ENCODE measurements at regions not wholly inside any gene's neighbourhood (a gene's known extent, or its start where the extent isn't known, plus 50 kb on each side); places are given as distances from the start of the nearest gene placed in this dataset.
"Not testable (repeated sequence)": the region's sequence is repeated elsewhere in the genome, so short reads cannot be mapped to it uniquely, and the experiment has no call there.

DNA sequence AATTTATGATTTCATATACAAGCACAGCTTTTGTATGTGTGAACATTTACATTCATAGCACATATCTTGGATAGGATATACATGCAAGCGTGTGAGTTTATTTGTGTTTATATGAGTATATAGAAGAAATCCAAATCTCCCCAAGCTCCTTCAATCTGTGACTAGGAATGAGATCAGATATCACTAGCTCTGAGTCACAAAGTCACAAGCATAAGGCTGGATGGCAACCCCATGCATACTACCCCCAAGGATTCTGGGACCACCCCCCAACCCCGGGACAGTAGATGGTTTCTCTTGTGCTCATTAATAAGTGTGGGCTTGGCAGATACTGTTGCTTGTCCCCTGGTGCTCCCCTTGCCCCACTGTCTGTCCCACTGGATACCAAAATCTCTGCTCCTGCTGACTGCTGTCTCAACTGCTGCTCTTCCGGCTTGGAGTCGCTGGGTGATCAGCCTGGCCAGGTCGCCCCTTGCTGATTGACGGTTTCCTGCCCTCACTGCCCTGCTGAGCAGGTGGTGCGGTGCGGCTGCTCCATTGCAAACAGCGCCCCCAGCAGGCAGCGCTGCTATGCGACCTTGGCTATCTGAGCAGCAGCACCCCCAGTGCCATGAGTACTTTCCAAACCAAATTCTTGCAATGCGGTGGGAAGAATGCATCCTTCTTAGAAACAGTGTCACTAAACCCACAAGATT, 279.4 kb downstream of the CD83 start:
- no peak for DNase-seq (ENCODE audit: low read depth)

DNA sequence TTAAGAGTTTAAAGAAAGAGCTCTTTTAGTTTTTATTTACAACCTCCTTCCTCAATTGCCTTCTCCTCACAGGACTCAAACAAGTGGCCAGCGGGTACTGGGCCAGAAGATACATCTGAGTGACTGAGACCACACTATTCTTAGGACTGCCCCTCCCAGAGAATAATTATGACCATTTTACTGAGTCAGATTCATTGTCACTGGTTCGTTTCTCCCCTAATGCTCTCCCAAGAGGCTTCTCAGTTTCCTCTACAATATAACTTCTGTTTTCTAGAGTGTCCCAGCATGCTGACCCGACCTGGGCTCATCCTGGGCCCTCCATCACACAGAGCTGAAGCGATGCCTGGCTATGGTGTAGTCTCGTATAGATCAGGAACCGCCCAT, 279.9 kb downstream of the CD83 start:
- DNase-seq (ENCODE audit: low read depth): no peak

DNA sequence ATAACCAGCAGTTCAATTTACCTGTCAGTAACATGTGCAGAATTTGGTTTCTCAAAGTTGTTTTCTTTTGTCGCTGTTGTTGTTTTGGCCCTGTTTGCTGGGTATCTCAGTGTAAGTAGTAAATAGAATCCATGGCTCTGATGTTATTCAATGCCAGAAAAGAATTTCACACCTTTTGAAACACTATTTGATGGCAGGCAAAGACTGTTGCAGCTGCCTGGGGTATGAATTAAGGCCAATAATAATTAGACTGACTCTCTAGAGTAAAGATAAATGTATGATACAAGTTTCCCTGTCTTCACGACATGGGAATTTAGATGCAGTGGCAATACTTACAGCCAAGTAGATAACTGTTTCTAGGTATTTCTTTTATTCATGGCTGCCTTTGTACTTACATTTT, 281.4 kb downstream of the CD83 start:
- no peak for DNase-seq (ENCODE audit: low read depth)

DNA sequence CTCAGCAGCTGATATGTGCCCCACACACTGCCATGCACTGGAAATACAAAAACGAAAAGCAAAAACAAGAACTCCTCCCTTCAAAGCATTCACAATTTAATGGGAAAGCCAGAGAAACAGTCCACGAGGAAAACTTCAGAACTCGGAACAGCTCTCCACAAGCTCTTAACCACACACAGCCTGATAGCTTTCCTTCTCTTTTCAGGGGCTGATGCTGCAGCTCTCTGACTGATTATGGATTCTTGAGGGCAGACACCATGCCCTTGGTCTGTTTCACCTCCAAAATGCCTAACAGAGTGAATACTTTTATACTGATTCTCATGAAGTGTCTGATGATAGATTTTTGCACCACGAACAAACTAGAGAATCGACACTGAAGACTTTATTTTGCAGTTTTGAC, 282.1 kb downstream of the CD83 start:
- DNase-seq (ENCODE audit: low read depth): no peak

DNA sequence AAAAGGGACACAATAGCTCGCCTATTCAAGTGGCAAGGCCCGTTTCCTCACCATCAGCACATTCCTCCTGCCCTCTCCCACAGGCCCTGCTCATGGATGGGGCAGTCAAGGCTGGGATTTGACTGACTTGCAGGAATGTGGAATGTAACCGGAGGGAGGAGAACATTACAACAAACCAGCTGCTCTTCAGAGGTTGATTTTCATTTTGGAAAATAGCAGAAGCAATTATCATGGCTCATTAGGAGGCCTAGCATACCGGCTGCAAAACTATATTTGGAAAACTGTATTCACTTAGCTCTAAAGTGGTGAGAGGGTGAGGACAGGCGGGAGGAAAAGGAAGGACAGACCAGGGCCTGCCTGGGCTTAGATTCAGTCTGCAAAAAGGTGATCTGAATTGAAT, 283.7 kb downstream of the CD83 start:
- DNase-seq (ENCODE audit: low read depth): no peak

DNA sequence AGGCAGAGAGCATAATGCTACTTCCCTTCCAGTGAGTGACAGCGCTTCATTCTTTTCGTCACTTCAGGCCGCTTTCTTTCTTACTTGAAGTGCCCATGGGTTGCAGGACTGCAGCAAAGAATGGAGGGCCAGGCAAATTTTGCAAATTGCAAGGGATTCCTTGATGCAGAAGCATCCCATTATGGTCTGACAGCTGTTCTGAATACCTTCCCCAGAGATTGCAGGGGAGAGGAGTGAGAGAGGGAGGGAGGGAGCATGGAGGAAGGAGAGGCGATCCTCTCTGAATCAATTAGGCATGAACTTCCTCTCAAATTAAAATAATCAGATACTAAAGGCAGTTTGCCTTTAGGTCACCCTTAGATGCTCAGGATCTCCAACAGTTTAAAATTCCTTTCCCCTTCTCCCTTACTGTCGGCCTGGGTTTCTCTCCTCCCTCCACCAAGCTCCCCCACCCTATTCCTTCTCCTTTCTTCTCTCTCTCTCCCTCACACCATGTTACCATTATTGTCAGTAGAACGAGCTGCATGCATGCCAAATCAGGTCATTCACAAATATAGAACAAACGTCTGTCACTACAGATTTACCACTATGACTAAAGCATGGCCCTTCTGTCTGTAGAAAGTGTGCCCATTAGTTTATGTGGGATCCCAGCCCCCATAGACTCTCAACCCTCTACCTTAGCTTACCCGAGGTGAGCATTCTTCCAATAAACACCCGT, 289.2 kb downstream of the CD83 start:
- no peak for DNase-seq (ENCODE audit: low read depth)

DNA sequence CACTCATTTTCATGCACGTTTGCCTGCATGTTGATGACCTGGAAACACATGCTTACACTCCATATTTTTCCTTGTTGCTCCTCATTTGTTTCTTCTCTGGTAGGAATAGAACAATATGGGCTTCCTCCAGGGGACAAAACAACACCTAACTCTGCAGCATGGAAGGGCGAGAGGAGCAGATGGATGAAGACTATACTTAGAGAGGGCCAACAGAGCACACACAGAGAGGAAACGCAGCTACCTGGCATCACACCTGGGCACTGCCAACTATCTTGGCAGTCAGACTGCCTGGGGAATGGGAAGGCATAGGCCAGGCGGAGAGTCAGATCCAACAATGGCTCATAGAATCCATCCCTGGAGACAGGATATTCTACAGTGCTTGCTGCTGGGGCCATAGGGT, 290.9 kb downstream of the CD83 start:
- no peak for DNase-seq (ENCODE audit: low read depth)

DNA sequence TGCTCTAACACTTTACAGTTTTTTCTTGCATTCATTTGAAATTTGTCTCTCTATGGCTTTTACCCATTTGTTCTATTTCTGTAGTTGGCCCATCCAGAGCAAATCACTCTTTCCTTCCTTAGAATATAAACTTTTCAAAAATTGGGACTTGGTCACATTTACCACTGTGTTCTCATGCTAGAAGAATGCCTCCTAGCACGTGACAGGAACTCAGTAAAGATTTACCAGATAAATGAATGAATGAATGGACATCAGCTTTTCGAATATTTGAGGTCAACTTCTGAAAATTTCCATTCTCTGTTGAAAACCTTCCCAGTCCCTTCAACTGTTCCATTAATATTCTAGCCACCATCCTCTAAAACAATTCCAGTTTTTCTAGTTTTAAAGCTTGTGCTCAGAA, 294.5 kb downstream of the CD83 start:
- DNase-seq (ENCODE audit: low read depth): no peak

DNA sequence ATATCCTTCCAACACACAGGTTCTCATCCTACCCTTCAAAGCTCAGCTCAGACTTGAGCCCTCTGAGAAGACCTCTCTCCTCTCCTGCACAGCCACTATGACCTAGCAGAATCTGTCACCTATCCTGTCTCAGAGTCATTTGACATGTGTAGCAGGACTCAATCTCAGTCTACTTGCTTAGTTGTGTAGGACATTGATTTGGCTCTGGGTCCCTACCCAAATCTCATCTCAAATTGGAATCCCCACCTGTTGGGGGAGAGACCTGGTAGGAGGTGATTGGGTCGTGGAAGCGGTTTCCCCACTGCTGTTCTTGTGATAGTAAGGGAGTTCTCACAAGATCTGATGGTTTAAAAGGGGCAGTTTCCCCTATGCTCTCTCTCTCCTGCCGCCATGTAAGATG, 297.9 kb downstream of the CD83 start:
- DNase-seq (ENCODE audit: low read depth): no peak

DNA sequence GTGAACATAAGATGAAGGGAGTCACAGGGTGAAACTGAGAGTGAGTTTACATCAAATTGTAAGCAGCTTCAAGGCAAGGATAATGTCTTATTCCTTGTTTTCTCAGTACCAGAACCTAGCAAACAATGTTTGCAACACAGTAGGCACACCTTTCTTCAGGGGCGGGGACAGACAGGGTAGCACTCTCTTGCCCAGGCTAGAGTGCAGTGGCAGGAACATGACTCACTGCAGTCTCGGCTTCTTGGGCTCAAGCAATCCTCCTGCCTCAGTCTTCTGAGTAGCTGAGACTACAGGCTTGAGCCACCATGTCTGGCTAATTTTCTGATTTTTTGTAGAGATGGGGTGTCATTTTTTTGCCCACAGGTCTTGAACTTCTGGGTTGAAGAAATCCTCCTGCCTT, 299.8 kb downstream of the CD83 start:
- no peak for DNase-seq (ENCODE audit: low read depth)

DNA sequence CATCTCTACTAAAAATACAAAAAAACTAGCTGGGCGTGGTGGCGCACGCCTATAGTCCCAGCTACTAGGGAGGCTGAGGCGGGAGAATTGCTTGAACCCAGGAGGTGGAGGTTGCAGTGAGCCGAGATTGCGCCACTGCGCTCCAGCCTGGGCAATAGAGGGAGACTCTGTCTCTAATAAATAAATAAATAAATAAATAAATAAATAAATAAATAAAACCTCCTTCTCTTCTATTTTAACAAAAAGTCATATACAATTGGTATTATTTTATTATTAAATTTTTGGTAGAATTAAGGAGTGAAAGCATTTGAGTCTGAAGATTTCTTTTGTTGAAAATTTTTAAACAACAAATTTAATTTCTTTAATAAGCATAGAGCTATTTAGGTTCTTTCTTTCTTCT, 301.7 kb downstream of the CD83 start:
- not testable (repeated sequence) for DNase-seq (ENCODE audit: low read depth)

DNA sequence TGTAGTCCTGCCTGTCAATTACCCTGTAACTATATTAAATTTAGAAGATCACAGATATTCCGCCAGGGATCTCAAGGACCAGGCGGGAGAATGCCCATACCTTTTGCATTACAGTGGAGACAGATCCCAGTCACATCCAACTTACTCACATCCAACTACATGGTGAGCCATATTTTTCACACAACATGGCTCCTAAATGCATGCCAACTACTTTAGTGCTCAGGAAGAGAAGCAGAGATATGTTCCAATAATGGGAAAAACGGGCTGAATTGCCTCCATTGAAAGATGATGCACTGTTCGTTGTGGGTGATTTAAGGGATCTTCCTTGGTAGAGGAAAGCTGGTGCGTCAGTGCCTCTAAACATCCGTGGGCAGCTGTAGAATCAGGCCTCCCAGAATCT, 304.5 kb downstream of the CD83 start:
- DNase-seq (ENCODE audit: low read depth): no peak

DNA sequence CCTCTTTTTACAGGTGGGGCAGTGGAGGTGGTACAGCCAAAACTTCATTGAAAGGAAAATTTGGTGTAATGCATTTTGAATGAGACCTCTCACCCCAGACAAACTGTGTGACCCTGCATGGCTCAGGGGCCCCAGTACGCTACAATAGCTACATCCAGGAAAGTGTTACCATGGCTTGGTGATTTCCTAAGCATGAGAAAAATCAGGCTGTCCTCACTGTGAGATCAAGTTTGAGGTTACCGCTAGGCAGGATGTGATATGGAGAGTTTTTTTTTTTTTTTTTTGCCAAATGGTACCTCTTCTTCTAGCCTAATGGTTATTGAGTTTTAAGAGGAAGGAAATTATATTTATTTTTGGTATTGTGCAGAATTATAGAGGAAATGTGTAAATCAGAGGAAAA, 305.3 kb downstream of the CD83 start:
- DNase-seq (ENCODE audit: low read depth): no peak

DNA sequence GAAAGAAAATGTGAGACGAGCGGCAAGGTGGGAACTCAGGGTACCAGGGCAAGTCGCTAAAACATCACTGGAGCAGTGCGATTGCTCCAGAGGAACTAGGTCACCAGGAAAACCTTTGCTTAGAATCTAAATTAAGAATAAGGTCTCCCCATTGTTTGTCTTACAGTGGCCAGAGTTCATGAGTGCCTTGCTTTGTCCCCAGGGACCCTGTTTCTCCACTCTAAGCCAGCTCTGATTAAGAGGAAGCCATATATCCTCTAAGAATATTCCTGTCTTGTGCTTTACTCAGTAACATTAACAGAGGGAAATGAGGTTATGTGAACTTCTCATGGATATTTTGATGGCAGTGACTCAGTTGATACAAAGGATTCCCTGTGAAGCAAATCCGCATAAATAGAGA, 305.8 kb downstream of the CD83 start:
- DNase-seq (ENCODE audit: low read depth): no peak

DNA sequence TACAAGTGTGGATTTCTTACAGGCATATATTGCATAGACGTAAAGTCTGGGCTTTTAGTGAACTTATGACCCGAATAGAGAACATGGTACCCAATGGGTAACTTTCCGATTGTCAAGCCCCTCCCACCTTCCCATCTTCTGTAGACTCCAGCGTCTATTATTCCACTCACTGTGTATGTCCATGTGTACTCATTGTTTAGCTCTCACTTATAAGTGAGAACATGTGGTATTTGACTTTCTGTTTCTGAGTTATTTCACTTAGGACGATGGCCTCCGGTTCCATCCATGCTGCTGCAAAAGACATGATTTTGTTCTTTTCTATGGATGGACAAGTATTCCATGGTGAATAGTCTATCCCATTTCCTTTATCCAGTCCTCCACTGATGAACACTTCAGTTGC, 306.4 kb downstream of the CD83 start:
- DNase-seq (ENCODE audit: low read depth): no peak

DNA sequence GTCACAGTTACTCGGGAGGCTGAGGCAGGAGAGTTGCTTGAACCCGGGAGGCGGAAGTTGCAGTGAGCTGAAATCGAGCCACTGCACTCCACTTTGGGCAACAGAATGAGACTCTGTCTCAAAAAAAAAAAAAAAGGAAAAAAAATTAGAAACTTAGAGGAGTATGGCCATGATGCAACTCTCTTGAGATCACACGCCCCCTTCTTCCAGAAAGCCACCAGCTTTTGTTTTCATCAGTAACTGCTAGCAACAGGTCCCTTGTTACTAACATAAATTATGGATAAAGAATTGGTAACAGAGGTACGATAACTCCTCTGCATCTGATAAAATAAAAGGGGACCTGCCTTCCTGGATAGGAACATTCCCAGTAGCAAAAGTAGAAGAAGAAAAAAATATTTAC, 308.2 kb downstream of the CD83 start:
- no peak for DNase-seq (ENCODE audit: low read depth)

DNA sequence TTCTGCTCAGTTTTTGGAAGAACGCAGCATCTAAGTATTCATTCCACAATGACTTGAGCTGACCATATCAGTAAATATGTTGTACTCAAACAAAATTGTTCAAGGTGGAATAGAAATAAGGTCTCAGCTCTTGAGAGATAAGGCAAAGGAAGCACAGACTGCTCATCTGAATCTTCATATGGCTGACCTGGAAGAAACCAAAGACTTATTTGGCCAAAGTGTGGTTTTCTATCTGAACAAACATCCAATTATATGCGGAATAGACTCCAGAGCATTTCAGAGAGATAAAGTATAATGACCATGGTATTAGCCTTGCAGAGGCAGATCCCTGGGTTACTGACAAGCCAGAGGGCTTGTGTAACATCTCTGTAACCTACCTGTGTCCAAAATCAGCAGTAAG, 308.7 kb downstream of the CD83 start:
- DNase-seq (ENCODE audit: low read depth): no peak

DNA sequence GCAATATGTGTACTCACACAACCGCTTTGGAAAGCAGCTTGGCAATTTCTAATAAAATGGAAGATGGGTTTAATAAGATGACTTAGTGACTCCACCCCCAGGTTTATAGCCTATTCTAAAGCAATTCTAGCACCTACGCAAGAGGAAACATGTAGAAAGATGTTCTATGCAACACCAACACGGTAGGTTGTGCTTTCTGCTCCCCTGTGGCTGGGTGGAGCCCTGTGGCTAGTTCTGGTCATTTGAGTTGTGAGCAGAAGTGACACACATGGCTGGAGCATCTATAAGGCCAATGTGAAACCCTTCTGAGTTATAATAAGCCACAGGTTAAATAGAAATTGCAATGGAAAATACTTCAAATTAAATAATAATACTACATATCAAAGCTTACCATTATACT, 310.7 kb downstream of the CD83 start:
- DNase-seq (ENCODE audit: low read depth): no peak

DNA sequence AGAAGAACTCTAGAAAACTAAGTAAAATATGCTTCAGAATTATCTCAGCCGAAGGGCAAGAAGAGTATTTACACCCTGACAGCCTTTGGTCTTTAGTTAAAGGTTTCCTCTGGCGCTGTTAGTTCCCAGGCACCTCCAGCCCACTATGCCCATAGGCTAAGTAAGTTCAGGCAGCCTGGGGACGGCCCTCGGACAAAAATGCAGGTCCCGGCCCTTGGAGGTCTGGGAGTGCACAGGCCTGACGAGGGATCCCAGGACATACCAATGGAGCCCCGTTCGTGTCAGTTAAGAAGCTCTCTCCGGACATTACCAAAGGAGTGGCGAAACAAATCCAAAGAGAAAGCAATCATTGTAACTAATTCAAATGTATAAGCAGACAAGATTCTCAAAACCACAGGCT, 311.8 kb downstream of the CD83 start:
- DNase-seq (ENCODE audit: low read depth): no peak

DNA sequence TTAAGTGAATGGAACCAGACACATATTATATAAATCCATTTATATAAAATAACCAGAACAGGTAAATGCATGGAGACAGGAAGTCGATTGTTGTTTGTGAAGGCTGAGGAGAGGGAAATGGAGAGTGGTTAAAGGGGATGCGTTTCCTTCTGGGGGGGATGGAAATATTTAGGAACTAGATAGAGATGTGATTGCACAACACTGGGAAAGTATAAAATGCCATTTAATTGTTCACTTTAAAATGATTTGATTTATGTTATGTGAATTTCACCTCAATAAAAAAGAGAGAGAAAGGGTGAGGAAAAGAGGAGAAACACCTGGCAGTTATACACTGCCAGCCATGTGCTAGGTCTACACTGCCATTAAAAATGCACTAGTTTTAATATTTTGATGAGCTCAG, 312.6 kb downstream of the CD83 start:
- no peak for DNase-seq (ENCODE audit: low read depth)

DNA sequence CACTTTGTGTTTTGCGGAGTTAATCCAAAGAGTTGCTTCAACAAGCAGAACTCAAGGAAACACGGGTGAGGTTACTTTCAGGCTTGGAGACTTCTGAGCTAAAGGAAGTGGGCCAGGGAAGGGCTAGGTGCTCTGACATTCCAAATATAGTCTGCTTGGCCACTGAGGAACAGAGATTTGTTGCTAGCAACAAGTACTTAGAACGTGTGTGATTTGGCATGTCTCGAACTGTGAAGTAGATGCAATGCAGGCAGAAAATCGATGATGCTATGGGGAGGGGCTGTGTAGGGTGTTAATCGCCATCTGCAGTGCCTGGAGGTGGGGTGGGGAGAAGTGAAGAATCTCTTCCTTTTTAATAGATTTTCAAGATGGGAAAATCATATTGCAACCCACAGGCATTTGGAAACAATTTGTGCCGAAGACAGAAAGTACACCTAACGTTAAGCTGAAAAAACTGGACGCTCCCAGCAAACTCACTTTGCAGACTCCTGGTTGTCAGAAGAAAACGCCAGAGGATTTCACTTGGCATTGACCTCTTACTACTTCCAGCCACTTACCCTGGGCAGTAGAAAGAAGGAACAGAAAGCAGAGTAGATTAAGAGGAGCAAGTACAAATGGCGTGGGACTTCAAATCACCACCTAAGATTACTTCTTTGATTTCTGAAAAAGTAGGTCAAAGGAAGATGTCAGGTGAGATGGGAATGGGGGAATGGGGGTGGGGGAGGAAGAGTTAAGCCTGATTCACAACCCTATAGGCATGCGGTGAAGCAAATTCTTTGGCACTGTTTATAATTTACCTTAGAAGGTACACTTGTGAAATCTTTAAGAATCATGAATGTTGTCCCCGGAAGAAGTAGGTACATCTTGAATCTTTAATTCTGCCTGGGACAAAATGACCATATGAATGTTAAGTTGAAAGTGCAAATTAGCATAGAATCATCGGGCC, 314.1 kb downstream of the CD83 start:
- no peak for DNase-seq (ENCODE audit: low read depth)

DNA sequence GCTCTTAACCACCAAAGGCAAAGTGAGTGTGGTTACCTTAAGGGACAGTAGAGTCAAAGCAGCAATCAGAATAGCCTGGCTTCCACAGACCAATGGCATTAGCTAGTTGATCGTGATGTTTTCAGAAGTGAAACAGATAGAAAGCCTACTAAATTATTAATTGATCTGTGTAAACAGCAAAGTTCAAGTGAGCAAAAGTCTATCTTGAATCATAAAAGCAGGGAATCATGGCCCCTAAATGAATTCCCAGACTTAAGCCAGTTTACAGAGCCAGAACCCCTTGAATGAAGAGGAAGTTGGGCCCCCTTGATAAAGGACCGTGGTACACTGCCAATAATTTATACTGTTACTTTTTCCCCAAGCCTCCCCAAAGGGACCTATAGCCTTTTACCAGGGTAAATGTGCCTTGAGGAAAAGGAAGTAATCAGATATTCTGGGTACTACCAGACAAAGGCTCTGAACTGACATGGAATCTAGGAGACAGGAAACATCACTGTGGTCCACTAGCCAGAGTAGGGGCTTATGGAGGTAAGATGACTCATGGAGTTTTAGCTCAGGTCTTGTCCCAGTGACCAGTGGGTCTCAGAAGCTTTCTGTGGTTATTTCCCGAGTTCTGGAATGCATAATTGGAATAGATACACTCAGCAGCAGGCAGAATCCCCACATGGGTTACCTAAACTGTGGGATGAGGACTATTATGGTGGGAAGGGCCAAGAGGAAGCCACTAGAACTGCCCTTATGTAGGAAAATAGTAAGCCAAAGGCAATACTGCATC, 317.5 kb downstream of the CD83 start:
- DNase-seq (ENCODE audit: low read depth): no peak

All from stimulated activated CD4-positive, alpha-beta T cell treated with anti-CD3 and anti-CD28 coated beads, Interleukin-2, amount 100 ng/mL, for 4 hours (primary cell).